HG02763 (cell line): ENCODE measurements at regions not wholly inside any gene's neighbourhood (a gene's known extent, or its start where the extent isn't known, plus 50 kb on each side); places are given as distances from the start of the nearest gene placed in this dataset.
"Not testable (repeated sequence)": the region's sequence is repeated elsewhere in the genome, so short reads cannot be mapped to it uniquely, and the experiment has no call there.

Source experiments
- ATAC-seq: cut with Tn5 transposase; IDR thresholded peaks from one replicate; pipeline ENCODE4 v1.9.1; 2021; ENCODE audit warnings: mild to moderate bottlenecking, moderate library complexity; ENCODE audit not compliant: unreplicated experiment

GRCh38 chr6:56904068-56904467 is 50.8 kb upstream of the BEND6 start:
- ATAC-seq, result no peak

GRCh38 chr6:56902641-56903464 is 52.1 kb upstream of the BEND6 start:
- ATAC-seq, result no peak

DNA sequence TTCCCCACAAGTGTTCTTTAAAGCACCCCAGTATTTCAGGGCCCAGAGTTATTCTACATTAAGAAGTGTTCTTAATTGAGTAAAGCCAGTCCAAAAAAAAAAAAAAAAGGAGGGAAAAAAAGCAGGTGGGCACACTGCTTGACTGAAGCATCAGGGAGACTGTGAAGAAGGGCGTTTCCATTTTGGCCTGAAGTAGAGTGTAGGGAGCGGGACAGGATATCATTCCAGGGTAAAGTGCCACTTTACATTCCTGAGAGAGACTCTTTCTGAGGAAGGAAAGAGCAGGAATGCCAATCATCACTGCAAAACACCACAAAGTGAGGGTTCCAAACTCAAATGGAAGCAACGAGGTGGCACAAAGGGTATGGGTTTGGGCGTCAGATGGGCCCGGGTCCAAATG is 54.1 kb upstream of the BEND6 start:
- no peak for ATAC-seq

DNA sequence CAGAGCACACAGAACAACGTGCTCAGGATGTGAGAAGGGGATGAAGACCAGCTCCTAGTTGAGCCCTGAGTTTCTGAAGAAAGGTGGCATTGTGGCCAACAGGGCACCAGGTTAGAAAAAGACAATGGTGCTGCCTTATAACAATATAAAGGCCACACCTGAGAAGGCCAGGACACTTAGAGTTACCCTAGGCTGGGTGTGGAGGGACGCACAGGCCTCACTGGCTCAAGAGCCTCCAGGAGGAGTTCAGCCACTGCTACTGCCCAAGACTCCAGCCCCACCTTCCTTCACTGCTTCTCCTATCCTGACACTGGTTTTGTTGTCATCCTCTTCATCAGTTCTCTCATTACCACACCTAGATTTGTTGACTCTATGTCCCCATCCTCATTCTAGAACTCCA is 55.2 kb upstream of the BEND6 start:
- ATAC-seq, result no peak

DNA sequence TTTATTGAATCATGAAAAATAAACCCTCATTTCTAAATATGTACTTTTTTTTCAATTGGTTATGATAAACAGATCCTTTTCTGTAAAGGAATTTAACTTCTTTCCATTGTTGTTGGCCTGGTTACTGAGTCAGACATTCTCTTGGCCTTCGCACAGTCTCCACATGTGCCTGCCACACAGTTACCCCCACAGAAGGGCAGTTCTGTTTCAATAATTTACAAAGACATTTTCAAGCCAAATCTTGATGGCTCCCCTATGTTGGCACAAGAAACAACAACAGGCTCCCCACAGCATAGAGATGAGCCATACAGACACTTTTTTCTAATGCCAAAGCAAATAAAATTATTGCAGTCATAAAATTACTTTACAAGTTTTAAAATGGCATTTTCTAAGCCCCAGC is 55.6 kb upstream of the BEND6 start:
- ATAC-seq, result no peak

GRCh38 chr6:56897789-56898529 is 56.9 kb upstream of the BEND6 start:
- ATAC-seq, result no peak

DNA sequence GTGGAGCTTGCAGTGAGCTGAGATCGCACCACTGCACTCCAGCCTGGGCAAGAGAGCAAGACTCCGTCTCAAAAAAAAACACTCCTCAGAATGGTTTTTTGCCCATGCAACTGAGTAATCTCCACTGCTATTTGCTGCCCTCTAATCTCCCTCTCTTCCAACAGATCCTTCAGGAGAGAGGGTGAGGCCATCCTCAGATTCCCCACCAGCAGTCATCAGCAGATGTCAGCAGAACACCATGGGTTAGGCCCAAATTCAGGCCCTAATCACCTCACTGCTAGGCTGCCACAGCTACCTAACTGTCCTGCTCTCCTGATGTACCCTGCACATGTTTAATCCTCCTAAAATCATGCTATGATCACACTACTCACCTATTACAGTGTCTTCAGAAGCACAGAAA is 63.2 kb upstream of the BEND6 start:
- no peak for ATAC-seq

GRCh38 chr6:56890683-56891429 is 64.1 kb upstream of the BEND6 start:
- ATAC-seq, result peak; percentile 96

DNA sequence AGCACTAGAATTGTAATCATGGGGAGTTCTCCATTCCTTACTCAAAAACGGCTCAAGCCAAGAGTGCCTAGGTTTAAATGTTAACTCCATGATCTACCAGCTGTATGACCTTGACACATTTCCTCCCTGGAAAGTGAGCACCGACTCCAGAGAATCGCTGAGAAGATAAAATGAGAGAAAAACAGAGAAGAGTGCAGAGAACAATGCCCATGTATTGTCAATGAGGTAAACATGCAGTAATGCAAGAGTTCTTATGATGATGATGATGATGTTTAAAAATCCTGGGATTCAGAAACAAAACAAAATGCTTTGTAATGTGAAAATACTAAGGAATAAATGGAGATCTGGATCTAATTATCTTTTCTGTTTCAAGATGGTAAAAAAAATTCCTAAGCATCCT is 64.8 kb upstream of the BEND6 start:
- ATAC-seq, result no peak

GRCh38 chr6:56889492-56889891 is 65.4 kb upstream of the BEND6 start:
- ATAC-seq, result no peak

GRCh38 chr6:56888687-56889086 is 66.2 kb upstream of the BEND6 start:
- no peak for ATAC-seq

GRCh38 chr6:56887086-56887485 is 67.8 kb upstream of the BEND6 start:
- ATAC-seq, result no peak

DNA sequence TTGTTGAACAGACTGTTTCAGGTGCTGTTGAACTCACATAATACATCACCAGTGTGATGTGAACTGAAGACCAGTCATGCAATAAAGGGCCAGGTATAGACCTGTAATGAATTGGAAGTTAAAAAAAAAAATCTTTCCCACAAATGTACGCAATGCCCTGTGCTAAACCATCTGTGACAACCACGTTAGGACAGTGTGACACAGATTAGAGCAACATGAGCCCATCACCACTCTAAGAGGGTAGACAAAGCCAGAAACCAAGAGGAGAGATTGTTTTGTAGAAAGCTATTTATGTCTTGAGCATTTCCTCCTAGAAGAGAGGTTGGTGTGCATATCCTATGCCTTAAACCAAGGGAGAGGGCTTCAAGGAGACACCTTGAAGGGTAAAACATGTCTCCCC is 77.0 kb upstream of the BEND6 start:
- no peak for ATAC-seq

DNA sequence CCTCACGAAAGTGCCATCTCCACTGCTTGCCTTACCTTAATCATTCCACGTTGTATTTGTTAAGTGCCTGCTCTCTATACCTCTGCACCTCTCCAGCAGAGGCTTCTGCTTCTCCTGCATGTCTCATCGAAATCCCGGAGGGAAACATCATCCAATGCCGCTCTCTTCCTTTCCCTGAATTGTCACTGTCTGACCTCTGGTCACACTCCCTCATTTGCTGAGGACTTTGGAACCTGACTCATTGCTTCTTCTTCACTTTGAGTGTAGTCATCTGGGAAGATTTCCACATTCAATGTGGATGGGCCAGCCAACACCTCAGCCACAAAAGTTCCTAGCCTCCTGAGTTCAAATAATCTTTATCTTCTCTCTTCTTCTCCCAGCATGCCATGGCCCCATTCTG is 78.9 kb upstream of the BEND6 start:
- ATAC-seq, result no peak

DNA sequence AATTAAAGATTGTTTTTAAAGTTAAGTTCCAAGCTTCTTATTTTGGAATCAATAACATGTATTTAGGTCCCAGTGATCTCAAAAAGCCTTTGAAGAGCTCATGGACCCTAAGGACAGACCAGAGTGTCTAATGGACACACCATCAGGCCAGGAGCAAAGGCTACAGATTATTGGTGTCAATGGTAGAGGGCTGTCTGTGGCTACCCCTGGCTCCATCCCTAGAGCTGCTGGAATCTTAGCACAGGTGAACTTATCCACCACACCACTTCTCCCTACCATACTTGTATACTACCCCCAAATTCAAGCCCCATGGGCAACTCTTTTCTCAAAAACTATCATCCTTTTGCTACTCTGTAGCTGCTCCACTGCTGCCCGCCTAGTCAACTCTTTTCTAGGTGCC is 79.4 kb upstream of the BEND6 start:
- ATAC-seq, result no peak

DNA sequence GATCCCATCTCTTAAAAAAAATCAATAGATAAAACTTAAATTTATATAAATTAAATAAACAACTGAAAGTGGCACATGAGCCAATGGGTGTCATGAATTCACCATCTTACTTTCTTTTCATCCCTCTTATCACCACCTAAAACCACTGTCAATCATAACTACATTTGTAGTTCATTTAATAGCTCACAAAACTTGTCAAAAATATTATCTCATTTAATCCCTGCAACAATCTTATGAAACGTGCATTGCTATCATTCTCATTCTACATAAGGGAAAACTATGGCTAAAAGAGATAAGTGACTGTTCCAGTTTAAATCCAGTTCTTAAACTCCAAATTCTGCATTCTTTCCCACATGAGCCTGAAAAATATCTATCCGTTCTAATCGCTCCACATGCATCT is 80.6 kb upstream of the BEND6 start:
- ATAC-seq, result no peak

- not testable (repeated sequence) for ATAC-seq
Observed at GRCh38 chr6:56870053-56870452, 84.9 kb upstream of the BEND6 start.

- ATAC-seq, result no peak
Observed at GRCh38 chr6:56869346-56869745, 85.6 kb upstream of the BEND6 start.

- no peak for ATAC-seq
Observed at GRCh38 chr6:56868687-56869086, 86.2 kb upstream of the BEND6 start.

DNA sequence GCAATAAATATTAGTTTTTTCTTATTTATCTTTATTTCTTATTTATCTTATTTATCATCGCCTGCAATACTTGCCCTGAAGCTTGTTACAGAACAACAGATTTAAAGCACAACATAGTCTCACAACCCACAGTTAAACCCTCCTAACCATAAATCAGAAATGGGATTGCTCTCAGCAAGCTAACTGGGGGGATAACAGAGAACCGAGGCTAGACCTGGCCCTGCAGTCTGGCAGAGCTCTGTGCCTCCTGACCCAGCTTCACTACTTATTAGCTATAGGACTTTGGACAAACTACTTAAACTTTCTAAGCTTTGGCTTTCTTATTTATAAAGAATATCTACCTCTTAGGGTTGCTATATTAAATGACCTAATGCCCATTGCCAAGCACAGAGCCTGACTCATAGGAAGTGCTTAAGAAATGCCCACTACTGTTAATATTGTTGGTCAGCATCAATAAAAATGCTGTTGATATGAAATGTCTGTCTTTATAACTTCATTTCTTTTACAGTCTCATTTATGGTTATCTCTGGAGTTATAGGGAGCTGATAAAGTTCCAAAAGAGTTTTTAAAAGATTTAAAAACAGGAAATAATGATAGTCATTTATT is 87.9 kb upstream of the BEND6 start:
- no peak for ATAC-seq
